GM21526 (cell line): ENCODE measurements at regions not wholly inside any gene's neighbourhood (a gene's known extent, or its start where the extent isn't known, plus 50 kb on each side); places are given as distances from the start of the nearest gene placed in this dataset.

Experiments
- ATAC-seq: cut with Tn5 transposase; IDR thresholded peaks from one replicate; pipeline ENCODE4 v1.9.1; 2021; ENCODE audit warnings: moderate library complexity; ENCODE audit not compliant: unreplicated experiment, low FRiP score

- ATAC-seq = no peak
Observed at GRCh38 chr22:49592780-49593501, 234.7 kb downstream of the BRD1 start.

DNA sequence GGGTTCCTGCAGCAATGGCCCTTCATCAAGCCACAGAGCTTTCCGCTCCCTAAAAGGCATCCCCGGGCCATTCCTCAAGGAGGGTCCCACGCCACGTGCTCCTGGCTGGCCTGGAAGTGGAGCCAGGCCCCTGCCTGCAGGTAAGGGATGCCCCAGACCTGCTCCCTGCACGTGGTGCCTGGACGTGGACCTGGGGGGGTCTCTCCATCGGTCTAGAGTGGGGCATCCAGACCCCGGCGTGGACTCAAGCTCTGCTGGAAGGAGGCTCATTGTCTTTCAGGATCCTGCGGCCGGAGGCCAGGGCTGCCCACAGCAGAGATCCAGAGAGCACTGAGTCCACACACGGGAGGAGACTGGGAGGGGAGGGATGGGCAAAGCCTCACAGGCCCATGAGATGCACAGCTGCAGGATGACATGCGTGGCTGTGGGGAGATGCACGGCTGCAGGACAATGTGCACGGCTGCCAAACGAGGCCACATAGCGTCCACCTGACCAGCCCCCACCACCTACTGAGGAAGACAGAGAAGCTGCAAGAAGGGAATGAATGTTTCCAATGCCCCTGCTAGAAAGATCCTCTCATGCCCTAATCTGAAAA is 236.7 kb downstream of the BRD1 start:
- no peak for ATAC-seq

- ATAC-seq = no peak
Observed at GRCh38 chr22:49590381-49590780, 237.3 kb downstream of the BRD1 start.

DNA sequence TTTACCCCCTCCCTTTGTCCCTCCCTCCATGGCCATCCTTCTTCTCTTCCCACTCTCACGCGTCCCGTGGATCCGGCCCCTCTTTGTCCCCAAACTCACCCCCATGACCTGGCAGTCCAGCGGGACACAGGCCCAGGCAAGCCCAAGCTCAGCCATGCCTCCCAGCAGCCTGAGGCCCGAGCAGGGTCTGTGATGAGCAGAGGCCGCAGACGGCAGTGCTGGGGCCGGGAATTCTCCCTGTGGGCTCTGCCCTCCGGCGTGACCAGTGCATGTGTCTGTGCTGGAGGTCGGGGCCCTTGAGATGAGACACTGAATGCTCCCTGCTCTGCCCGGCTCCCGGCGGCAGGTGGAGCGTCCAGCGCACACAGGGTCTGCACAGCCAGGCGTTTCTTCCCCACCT is 237.9 kb downstream of the BRD1 start:
- no peak for ATAC-seq

- no peak for ATAC-seq
Observed at GRCh38 chr22:49589301-49589700, 238.4 kb downstream of the BRD1 start.

GRCh38 chr22:49588739-49589138 is 238.9 kb downstream of the BRD1 start:
- ATAC-seq = no peak

GRCh38 chr22:49587987-49588386 is 239.7 kb downstream of the BRD1 start:
- no peak for ATAC-seq

- ATAC-seq = no peak
Observed at GRCh38 chr22:49587421-49587820, 240.3 kb downstream of the BRD1 start.

DNA sequence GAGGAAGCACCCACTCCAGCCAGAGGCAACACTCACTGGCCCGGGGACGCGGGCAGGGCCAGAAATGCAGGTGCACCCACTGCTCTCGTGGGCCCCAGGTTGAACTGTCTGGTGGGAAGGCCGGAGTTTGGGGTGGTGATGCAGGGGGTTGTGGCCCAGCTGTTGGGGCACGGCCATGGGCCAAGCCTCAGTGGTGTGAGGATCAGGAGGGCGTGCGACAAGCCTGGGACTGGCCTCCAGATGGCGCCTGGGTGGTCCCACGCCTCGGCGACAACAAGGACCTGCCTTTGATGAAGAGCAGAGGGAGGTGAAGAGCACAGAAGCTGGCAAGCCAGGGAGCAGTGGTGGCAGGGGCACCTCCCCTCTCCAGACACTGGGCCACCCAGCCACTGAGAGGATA is 240.8 kb downstream of the BRD1 start:
- no peak for ATAC-seq

- no peak for ATAC-seq
Observed at GRCh38 chr22:49586244-49586748, 241.4 kb downstream of the BRD1 start.

DNA sequence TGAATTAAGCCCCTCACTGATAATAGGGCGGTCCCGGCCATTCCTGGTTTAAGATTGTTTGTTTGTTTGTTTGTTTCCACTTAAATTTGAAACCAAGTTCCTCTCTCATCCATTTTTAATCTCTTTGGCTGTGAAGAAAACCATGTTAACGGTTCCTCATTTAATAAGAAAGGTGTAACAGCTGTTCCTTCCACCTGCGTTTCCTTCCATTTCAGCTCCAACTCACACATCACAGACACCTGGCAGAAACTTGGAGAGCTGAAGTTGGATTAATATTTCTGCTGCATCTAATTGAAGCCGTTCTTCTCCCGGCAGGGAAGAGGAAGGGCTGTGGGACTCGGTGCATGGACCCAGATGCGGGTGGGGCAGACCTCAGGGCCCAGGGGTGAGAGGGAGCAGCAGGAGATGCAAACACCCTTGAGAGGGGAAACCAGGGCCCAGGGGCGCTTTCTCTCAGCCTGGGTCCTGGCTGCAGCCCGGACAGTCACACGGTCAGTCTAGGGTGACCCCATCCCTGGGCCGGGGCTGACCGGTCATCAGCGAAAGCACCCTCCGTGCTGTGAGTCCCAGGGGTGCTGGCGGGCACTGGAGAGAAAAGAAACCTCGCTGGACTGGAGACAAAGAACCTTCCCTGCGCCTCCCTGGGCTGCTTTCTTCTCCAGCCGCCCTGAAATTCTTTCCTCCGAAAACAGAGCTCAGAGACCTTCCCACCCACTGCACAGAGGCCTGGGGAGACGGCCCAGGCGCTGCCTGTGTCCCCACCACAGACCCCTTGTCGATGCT is 242.0 kb downstream of the BRD1 start:
- ATAC-seq = no peak

DNA sequence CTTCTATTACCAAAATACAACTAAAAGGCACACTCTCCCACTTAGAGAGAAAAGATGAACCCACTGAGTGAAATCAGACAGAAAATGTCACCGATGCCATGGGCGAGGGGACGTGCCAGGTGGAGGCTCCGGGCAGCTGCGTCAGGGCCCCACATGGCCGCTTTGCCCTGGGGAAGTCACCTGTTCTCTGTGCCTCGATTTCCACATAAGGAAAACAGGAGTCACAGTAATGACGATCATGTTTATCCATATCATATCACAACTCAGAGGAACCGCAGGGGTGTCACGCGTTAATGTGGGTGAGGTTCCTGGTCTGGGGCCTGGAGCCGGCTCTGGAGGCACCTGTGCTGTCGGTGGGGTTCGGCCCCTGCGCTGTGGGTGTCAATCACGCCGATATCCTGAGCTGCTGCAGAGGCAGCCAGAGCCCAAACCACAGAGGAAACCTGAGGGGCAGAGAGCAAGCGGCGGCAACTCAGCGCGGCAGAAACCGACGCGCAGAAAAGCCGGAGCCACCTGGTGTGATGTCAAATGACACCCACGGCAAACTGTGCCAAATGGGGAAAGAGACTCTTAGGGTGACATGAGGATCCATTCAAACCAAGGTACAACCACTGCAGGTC is 243.7 kb downstream of the BRD1 start:
- ATAC-seq = no peak

GRCh38 chr22:49583341-49583740 is 244.3 kb downstream of the BRD1 start:
- no peak for ATAC-seq

GRCh38 chr22:49582678-49583077 is 245.0 kb downstream of the BRD1 start:
- no peak for ATAC-seq

GRCh38 chr22:49582181-49582580 is 245.5 kb downstream of the BRD1 start:
- ATAC-seq = no peak

- no peak for ATAC-seq
Observed at GRCh38 chr22:49580024-49580423, 247.6 kb downstream of the BRD1 start.

DNA sequence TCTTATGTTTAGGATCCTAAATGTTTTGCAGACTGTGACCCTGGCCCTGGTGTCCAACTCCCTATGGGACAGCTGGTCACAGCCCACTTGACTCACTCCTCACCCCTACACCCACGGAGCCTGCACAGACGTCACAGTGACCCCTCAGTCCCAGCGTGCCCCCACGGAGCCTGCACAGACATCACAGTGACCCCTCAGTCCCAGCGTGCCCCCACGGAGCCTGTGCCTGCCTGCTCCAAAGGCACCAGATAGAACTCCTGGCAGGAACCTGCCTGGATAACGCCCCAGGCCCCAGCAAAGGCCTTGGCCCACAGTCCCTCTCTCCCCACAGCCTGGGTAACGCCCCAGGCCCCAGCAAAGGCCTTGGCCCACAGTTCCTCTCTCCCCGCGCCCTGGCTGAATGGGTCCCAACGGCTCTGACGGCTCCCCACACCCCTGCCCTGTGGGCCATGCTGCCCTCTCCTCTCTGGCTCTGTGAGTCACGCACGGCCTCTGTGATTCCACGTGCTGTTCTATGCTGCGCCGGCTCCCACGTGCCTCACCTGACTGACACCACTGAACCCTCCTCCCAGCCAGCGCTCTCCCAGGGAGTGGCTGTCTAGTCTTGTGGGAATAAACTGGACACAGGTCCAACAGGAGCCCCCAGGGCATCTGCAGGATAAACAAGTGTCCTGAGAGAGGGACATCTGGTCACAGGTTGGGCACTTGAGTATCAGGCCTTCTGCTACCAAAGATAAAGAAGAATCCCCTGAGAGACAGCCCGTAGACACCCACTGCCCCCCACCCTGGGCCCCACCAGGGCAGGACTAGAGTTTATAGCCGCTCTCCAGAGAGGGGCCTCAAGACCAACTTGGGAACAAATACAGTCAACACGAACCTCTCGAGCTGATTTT is 250.3 kb downstream of the BRD1 start:
- ATAC-seq = no peak

GRCh38 chr22:49576241-49577141 is 251.2 kb downstream of the BRD1 start:
- no peak for ATAC-seq

DNA sequence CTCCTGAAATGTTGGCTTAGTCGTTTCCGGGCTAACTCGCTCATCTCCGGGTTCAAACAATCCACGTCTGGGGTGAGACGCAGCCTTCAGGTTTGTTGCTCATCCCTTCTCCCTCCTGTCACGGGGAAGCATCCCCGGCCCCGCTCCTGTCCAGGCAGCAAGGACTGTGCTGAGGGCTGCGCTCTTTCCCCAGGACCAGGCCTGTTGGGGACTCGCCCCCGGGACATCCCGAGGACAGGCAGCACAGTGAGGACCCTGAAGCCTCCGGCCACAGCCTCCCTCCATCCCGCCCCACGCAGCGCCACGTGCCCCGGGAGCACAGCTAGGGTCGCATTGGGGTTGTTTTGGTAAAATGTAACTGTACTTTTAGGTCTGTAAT is 252.0 kb downstream of the BRD1 start:
- no peak for ATAC-seq
